ENCODE measurements at regions not wholly inside any gene's neighbourhood (a gene's known extent, or its start where the extent isn't known, plus 50 kb on each side); places are given as distances from the start of the nearest gene placed in this dataset.
"Not testable (repeated sequence)": the region's sequence is repeated elsewhere in the genome, so short reads cannot be mapped to it uniquely, and the experiment has no call there.

DNA sequence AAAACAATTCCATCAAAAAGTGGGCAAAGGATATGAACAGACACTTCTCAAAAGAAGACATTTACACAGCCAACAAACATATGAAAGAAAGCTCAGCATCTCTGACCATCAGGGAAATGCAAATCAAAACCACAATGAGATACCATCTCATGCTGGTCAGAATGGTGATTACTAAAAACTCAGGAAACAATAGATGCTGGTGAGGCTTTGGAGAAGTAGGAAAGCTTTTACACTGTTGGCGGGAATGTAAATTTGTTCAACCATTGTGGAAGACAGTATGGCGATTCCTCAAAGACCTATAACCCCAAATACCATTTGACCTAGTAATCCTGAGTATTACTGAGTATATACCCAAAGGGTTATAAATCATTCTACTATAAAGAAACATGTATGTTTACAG lies 452.9 kb downstream of the SEMA3D start:
- not testable (repeated sequence) for DNase-seq, ATAC-seq

DNA sequence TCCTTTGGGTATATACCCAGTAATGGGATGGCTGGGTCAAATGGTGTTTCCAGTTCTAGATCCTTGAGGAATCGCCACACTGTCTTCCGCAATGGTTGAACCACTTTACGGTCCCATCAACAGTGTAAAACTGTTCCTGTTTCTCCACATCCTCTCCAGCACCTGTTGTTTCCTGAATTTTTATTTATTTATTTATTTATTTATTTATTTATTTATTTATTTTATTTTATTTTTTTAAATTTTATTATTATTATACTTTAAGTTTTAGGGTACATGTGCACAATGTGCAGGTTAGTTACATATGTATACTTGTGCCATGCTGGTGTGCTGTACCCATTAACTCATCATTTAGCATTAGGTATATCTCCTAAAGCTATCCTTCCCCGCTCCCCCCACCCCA lies 456.0 kb downstream of the SEMA3D start:
- not testable (repeated sequence) for DNase-seq, ATAC-seq

DNA sequence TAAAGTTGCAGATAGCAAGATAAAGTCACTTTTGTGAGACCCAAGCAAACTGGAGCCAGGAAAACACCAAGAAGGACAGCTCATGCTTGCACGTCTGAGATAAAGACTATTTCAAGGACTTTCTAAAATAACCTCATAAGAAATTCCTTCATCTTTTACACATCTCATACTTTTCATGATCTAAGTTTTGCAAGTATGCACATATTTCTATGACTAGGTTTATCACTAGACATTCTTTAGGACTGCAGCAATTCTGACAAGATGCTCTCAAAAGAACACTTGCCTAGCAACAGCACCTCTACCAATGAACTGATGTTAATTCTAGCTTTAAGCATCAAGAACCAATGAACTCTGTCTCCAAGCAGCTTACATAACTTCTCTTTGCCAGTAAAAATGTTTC lies 457.6 kb downstream of the SEMA3D start:
- no peak for DNase-seq

GRCh38 chr7:84722734-84723133 lies 464.1 kb downstream of the SEMA3D start:
- ATAC-seq = no peak
- no peak for DNase-seq

More for the DNA sequence above, 457.6 kb downstream of the SEMA3D start:
- ATAC-seq = no peak

DNA sequence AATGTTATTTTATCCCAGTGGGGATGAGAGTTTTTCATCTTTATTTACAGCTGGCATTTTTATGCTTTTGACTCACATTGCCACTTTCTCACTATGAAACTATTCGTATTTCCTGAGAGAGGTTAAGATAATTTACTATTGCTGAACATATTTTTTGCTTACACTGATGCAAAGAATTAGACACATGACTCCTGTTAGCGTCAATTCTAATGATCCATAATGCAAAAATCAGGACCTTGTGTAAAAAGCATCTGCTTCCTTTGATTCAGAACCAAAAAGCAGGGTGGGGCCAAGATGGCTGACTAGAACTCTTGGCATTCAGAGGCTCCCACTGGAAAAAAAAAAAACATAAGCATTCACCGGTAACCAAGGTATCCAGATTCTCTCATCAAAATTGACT lies 464.8 kb downstream of the SEMA3D start:
- ATAC-seq = no peak
- DNase-seq = no peak

- ATAC-seq (no peak), DNase-seq (no peak)
Measured at GRCh38 chr7:84720456-84721097, 466.3 kb downstream of the SEMA3D start.

DNA sequence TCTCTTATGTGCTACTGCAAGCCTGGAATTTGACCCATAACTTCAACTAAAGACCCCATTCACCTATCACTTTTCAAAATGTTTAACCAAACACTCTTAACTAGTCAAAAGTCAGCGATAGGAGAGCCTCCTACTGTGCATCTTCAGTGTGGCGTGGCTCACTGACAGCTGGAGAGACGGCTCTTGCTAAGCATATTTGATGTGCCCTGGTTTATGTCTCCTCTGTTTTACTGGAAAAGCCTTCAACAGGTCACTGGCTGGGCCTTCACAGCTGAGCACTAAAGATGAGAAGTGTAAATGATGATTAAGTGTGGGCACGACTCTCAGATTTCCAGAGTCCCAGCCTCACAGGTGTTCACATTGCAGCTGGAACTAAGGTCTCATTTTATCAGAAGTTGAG lies 472.1 kb downstream of the SEMA3D start:
- ATAC-seq = no peak
- no peak for DNase-seq

DNA sequence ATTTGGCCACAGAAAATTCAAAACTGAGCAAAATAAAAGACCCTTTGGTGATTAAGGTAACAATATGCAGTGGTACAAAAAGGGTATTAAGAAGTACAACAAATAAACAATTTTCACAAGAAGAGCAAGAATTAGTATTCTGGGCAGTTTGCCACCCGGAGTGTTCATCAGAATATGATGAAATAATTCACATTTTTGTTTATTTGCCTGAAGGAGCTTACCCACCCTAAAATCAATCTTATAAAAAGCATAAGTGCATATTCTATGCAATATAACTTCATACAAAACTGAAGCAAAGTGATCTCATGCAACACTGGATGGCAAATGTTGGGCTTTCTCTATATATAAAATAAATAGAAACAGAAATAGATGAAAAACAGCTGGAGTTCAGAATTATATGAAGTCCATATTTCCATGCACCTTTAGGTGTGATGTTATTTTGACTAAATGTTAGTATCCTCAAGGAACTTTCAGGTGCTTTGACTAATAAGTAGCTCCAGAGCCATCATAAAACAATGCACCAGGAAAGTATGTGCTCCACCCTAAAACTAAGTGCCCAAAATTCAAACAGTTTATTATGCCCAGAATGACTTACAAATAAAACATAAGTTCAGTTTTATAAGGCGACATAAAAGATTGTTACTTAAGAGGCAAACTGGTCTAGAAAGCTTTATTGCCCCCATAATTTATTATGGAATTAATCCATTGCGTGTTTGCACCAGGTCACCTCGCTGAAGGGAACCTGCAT lies 474.3 kb downstream of the SEMA3D start:
- DNase-seq = no peak
- no peak for ATAC-seq

GRCh38 chr7:84710538-84710937 lies 476.3 kb downstream of the SEMA3D start:
- DNase-seq, ATAC-seq: not testable (repeated sequence)

GRCh38 chr7:84705706-84706105 lies 481.1 kb downstream of the SEMA3D start:
- ATAC-seq = no peak
- no peak for DNase-seq

GRCh38 chr7:84705079-84705478 lies 481.8 kb downstream of the SEMA3D start:
- no peak for ATAC-seq
- DNase-seq = no peak

- no peak for ATAC-seq
- DNase-seq = no peak
Measured at GRCh38 chr7:84704380-84704779, 482.5 kb downstream of the SEMA3D start.

GRCh38 chr7:84701524-84702306 lies 485.1 kb downstream of the SEMA3D start:
- DNase-seq (no peak), ATAC-seq (no peak)

GRCh38 chr7:84700563-84701370 lies 486.1 kb downstream of the SEMA3D start:
- ATAC-seq (no peak), DNase-seq (no peak)

DNA sequence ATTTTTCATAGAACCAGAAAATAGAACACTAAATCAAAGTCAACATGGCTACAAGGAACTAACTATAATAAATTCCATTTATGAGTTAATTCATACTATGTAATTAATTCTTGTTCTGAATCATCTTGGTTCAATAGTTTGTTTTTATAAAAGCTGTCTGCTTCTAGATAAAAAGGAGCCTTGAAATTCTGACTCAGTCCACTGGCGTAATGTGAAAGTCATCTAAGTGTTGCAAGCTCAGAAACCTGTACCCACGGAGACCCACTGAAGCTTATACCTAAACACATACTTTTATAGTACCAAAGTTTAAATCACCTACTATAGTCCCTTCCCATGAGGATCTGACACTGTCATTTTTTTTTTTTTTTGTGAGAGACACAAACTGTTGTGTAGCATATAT lies 489.4 kb downstream of the SEMA3D start:
- DNase-seq = no peak
- no peak for ATAC-seq

DNA sequence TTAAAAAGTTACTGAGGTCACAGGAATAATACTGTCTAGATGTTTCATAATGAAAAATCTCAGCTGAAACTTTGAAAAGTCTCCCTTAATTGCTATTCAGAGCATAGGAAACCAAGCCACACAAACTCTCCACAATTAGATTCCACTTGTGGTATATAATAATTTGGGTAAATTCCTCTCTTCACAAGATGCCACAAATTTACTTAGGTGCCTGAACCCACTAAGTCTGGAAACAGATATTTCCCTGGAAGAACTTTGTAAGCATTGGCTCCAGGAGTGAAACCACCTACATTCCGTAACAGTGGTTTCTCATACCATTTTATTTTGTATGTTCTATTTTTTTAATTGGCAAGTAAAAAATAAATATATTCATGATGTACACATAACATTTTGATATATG lies 493.4 kb downstream of the SEMA3D start:
- DNase-seq (no peak), ATAC-seq (no peak)

DNA sequence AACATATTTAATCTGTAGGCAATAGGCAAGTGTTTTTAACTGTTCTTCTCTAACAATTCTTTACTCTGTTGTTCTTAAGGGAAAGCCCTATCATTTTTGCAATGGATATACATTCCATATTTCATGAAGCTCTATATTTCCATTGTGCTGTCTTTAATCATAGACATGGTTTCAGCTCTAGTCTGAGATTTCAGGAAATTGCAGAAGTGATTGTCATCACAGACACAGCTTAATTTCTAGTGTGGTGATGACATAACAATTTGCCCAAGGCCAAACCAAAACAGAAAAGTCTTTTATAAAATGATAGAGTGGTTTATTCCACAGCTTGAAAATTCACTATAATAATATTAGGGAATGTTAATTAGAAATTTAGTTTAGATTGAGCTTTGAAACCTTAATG lies 494.1 kb upstream of the SEMA3A start:
- no peak for DNase-seq
- no peak for ATAC-seq

- DNase-seq = no peak
Measured at GRCh38 chr7:84686373-84686772, 491.8 kb upstream of the SEMA3A start.

DNA sequence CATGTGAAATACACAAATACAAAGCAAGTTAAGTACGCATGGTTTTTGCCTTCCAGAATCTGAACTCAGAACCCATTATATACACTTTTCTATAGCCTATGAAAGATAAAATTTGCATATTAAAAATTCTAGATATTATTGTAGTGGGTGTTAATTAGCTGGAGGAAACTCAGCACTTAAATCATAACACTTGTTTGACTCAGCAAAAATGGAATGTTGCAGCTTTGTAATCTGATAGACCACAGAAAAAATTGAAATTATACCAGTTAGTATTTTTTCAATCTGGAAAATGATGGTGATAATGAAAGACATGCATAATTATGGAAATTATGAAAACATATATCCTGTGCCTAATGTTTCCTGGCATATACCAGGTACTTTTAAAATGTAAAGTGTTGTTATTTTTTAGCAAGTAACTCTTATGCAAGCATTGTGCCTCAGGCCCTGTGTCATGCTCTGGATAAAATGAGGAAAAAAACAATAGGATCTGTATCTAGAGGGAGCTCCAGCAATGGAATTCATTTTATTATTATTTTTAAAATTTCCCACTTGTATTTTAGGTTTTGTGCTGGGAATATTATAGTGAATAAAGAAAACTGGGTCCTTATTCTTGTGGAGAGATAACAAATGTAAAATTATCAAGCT lies 490.4 kb upstream of the SEMA3A start:
- no peak for DNase-seq
- ATAC-seq = no peak

More at GRCh38 chr7:84686373-84686772, 491.8 kb upstream of the SEMA3A start:
- ATAC-seq = no peak

DNA sequence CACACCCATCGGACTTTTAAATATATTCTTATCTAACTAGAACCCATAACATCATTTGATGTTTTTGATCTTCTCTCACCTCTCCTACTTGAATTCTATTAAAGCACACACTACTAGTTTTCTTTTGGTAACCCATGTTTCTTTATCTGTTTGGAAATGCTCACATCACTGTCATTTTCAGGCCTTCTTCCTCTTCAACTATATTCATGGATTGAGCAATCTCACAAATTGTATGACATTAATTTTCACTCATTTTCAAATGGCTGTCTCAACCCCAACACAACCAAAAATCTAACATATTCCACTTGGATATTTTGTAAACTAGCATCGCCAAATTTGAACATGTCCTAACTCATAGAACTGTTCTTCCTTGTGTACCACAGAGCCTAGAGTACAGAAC lies 488.0 kb upstream of the SEMA3A start:
- ATAC-seq (no peak), DNase-seq (no peak)

DNA sequence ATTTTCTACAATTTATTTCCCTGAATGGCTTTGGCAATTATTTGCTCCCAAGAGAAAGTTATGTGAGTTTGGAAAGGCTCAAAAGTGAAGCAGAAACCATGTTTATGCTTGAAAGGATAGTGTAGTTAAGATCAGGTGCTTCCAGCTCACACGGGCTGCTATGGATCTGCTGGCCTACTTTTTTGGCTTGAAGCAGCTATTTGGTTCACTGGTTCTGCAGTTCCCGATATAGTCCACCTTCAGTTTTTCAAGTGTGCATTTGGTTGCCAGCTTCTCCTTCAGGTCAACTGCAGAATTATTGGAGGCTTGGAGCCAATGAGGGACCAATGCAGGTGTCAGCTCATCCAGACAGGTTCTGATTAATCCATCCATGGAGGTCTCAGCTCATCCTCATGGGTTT lies 484.3 kb upstream of the SEMA3A start:
- no peak for ATAC-seq
- DNase-seq = no peak

Measured in stimulated activated naive CD8-positive, alpha-beta T cell treated with anti-CD3 and anti-CD28 coated beads, Interleukin-15, Interleukin-2, amounts not matched to agents 100 U/mL and 50 U/mL, for 24 hours (primary cell).